Neutrophil (primary cell): ENCODE measurements at regions not wholly inside any gene's neighbourhood (a gene's known extent, or its start where the extent isn't known, plus 50 kb on each side); places are given as distances from the start of the nearest gene placed in this dataset.

ENCODE experiments used
- H3K27ac ChIP-seq: fragments of 200-600 bp; sonication (generic); 2 replicates; pipeline ENCODE4 v1.5.1; 2016; ENCODE audit warnings: mild to moderate bottlenecking, moderate library complexity
- H3K27me3 ChIP-seq: fragments of 200-600 bp; sonication (generic); 2 replicates; pipeline ENCODE4 v1.6.0; 2016; ENCODE audit warnings: mild to moderate bottlenecking
- H3K36me3 ChIP-seq: fragments of 200-600 bp; sonication (generic); 2 replicates; pipeline ENCODE4 v1.5.1; 2017
- H3K4me1 ChIP-seq, 2 experiments: fragments of 200-600 bp in 1 of 2; sonication (generic) in 1 of 2; 1 replicate in 1 of 2; 2 replicates in 1 of 2; pipeline versions ENCODE4 v1.5.1 to v1.6.1; 2013 to 2016; ENCODE audit warnings: low read depth in 1 of 2, low read length in 1 of 2, mild to moderate bottlenecking in 1 of 2, moderate library complexity in 1 of 2; ENCODE audit not compliant: control insufficient read depth in 1 of 2, insufficient read depth in 1 of 2
- H3K4me3 ChIP-seq, 2 experiments: fragments of 200-600 bp in 1 of 2; sonication (generic) in 1 of 2; 1 replicate in 1 of 2; 2 replicates in 1 of 2; pipeline ENCODE4 v1.5.1; 2013 to 2016; ENCODE audit warnings: low read depth in 1 of 2, low read length in 1 of 2, mild to moderate bottlenecking in 1 of 2, moderate library complexity in 1 of 2
- H3K9me3 ChIP-seq: fragments of 200-600 bp; sonication (generic); 2 replicates; pipeline ENCODE4 v1.5.1; 2016
- TF ChIP-seq, protein P1 (sequence below): fragments of 200-600 bp; sonication (generic); IDR thresholded peaks from 2 replicates; pipeline ENCODE4 v1.5.1; 2016; ENCODE audit warnings: antibody characterized with exemption

DNA sequence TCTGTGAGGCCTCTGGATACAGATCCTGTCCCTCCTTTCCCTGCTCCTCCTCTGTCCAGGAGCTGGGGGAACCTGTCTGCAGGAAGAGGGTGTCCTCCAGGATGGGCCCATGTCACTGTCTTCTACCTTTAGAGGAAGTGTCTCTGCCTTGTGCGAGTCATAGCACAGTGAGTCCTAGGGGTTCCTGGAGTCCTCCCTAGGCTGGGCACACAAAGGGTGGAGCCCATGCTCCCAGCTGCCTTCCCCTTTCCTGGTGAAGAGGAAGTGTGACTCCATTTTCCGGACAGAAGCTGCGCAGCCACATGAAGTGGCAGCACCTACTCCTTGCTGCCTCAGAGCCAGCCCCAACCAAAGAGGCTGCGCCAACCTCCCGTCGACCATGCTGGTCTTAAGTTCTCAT, 112.2 kb downstream of the CTTN start:
- H3K9me3 ChIP-seq = peaks cover 14% of the 10 kb centered on the region
- H3K27me3 ChIP-seq = peaks cover 9% of the 10 kb centered on the region
- H3K36me3 ChIP-seq = no peaks in the 10 kb centered on the region
- no peak overlapping the region for H3K4me3 ChIP-seq
- no peaks in the 10 kb centered on the region for H3K4me1 ChIP-seq
- TF ChIP-seq, protein P1, sequence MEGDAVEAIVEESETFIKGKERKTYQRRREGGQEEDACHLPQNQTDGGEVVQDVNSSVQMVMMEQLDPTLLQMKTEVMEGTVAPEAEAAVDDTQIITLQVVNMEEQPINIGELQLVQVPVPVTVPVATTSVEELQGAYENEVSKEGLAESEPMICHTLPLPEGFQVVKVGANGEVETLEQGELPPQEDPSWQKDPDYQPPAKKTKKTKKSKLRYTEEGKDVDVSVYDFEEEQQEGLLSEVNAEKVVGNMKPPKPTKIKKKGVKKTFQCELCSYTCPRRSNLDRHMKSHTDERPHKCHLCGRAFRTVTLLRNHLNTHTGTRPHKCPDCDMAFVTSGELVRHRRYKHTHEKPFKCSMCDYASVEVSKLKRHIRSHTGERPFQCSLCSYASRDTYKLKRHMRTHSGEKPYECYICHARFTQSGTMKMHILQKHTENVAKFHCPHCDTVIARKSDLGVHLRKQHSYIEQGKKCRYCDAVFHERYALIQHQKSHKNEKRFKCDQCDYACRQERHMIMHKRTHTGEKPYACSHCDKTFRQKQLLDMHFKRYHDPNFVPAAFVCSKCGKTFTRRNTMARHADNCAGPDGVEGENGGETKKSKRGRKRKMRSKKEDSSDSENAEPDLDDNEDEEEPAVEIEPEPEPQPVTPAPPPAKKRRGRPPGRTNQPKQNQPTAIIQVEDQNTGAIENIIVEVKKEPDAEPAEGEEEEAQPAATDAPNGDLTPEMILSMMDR = no peak
- H3K27ac ChIP-seq = no peak overlapping the region

DNA sequence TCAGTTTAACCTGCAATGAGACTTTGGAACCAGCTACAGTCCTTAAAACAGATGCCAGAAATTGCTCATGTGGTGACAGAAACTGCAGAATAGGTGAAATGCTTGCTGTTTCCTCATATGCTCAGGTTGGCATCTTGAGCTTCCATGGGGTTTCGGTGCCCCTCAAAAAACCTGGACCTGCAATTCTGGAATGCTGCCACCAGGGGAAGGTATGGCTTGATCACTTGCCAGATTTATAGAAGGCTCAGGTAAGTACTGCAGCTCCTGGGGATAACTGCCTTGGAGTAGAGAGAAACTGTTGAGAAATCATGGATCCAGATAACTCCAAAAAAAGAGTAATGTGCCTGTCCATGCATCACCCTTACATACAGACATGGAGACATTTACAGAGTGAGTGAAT, 113.0 kb downstream of the CTTN start:
- Histone ChIP-seq H3K27ac (no peak overlapping the region), H3K4me1 (no peaks in the 10 kb centered on the region), H3K36me3 (no peaks in the 10 kb centered on the region), H3K9me3 (peaks cover 14% of the 10 kb centered on the region), H3K27me3 (peaks cover 9% of the 10 kb centered on the region), H3K4me3 (no peak overlapping the region)
- TF ChIP-seq, protein P1 = no peak

- Histone ChIP-seq H3K36me3 (no peaks in the 10 kb centered on the region), H3K27ac (no peak overlapping the region), H3K27me3 (peaks cover 13% of the 10 kb centered on the region), H3K9me3 (peaks cover 14% of the 10 kb centered on the region), H3K4me1 (no peaks in the 10 kb centered on the region), H3K4me3 (no peak overlapping the region)
- TF ChIP-seq, protein P1 = no peak
Measured at GRCh38 chr11:70512716-70513115, 114.4 kb downstream of the CTTN start.

GRCh38 chr11:70517203-70517602, 118.9 kb downstream of the CTTN start:
- Histone ChIP-seq H3K4me1 (no peaks in the 10 kb centered on the region), H3K4me3 (no peak overlapping the region), H3K27me3 (peaks cover 37% of the 10 kb centered on the region), H3K27ac (no peak overlapping the region), H3K36me3 (no peaks in the 10 kb centered on the region), H3K9me3 (peaks cover 11% of the 10 kb centered on the region)
- TF ChIP-seq, protein P1 = no peak

- no peak overlapping the region for H3K27ac ChIP-seq
- peaks cover 44% of the 10 kb centered on the region for H3K27me3 ChIP-seq
- no peaks in the 10 kb centered on the region for H3K36me3 ChIP-seq
- no peak overlapping the region for H3K4me3 ChIP-seq
- TF ChIP-seq, protein P1 = no peak
- peaks cover under 1% of the 10 kb centered on the region for H3K9me3 ChIP-seq
- no peaks in the 10 kb centered on the region for H3K4me1 ChIP-seq
Measured at GRCh38 chr11:70517988-70518907, 119.9 kb downstream of the CTTN start.
